Activated naive CD4-positive, alpha-beta T cell treated with anti-CD3 and anti-CD28 coated beads, Interleukin-2, amount 50 U/mL, for 16 hours (primary cell): ENCODE measurements at regions not wholly inside any gene's neighbourhood (a gene's known extent, or its start where the extent isn't known, plus 50 kb on each side); places are given as distances from the start of the nearest gene placed in this dataset.
"Not testable (repeated sequence)": the region's sequence is repeated elsewhere in the genome, so short reads cannot be mapped to it uniquely, and the experiment has no call there.

Source experiments
- DNase-seq: peaks from one replicate; pipeline ENCODE4 v3.0.0-alpha.2; 2020

GRCh38 chr2:8430628-8431027, 251.2 kb upstream of the ID2 start:
- DNase-seq = no peak

GRCh38 chr2:8431446-8432125, 250.3 kb upstream of the ID2 start:
- DNase-seq = no peak

- DNase-seq = no peak
Measured at GRCh38 chr2:8432706-8433336, 249.0 kb upstream of the ID2 start.

- DNase-seq = no peak
Measured at GRCh38 chr2:8433390-8433789, 248.5 kb upstream of the ID2 start.

- DNase-seq = no peak
Measured at GRCh38 chr2:8435608-8436007, 246.2 kb upstream of the ID2 start.

GRCh38 chr2:8436585-8436984, 245.3 kb upstream of the ID2 start:
- DNase-seq = no peak

- no peak for DNase-seq
Measured at GRCh38 chr2:8437228-8437948, 244.5 kb upstream of the ID2 start.

- DNase-seq = no peak
Measured at GRCh38 chr2:8437949-8438400, 243.9 kb upstream of the ID2 start.

- no peak for DNase-seq
Measured at GRCh38 chr2:8438476-8438875, 243.4 kb upstream of the ID2 start.

- no peak for DNase-seq
Measured at GRCh38 chr2:8438996-8439395, 242.9 kb upstream of the ID2 start.

- DNase-seq = no peak
Measured at GRCh38 chr2:8440029-8440778, 241.7 kb upstream of the ID2 start.

GRCh38 chr2:8441371-8441770, 240.5 kb upstream of the ID2 start:
- DNase-seq = no peak

GRCh38 chr2:8441986-8442385, 239.9 kb upstream of the ID2 start:
- DNase-seq = no peak

GRCh38 chr2:8442833-8443486, 238.9 kb upstream of the ID2 start:
- no peak for DNase-seq

- DNase-seq = no peak
Measured at GRCh38 chr2:8445580-8445979, 236.3 kb upstream of the ID2 start.

GRCh38 chr2:8446751-8447150, 235.1 kb upstream of the ID2 start:
- not testable (repeated sequence) for DNase-seq

- DNase-seq = no peak
Measured at GRCh38 chr2:8447610-8448221, 234.1 kb upstream of the ID2 start.

- no peak for DNase-seq
Measured at GRCh38 chr2:8448824-8449556, 232.9 kb upstream of the ID2 start.

GRCh38 chr2:8451273-8451672, 230.6 kb upstream of the ID2 start:
- no peak for DNase-seq

GRCh38 chr2:8452296-8452695, 229.6 kb upstream of the ID2 start:
- DNase-seq = no peak
